Lower lobe of right lung (tissue), 2 donors: ENCODE measurements at regions not wholly inside any gene's neighbourhood (a gene's known extent, or its start where the extent isn't known, plus 50 kb on each side); places are given as distances from the start of the nearest gene placed in this dataset.

Experiments used
- ATAC-seq, 2 donors: fragments of 200-7000 bp; cut with Tn5 transposase; one replicate each; pipeline ENCODE4 v1.9.1; 2020 to 2022; ENCODE audit warnings: mild to moderate bottlenecking in 2 of 2, moderate library complexity in 2 of 2
- DNase-seq: peaks from one replicate; pipeline ENCODE4 v3.0.0-alpha.2; 2020
- H3K27ac ChIP-seq: fragments of 200-600 bp; one replicate; pipeline ENCODE4 v1.8.0; 2022
- H3K27me3 ChIP-seq: fragments of 200-600 bp; one replicate; pipeline ENCODE4 v1.8.0; 2022; ENCODE audit warnings: low read depth
- H3K36me3 ChIP-seq: fragments of 200-600 bp; one replicate; pipeline ENCODE4 v1.8.0; 2022; ENCODE audit warnings: mild to moderate bottlenecking
- H3K4me1 ChIP-seq: fragments of 200-600 bp; one replicate; pipeline ENCODE4 v1.8.0; 2022
- H3K4me3 ChIP-seq: fragments of 200-600 bp; one replicate; pipeline ENCODE4 v1.8.0; 2022; ENCODE audit warnings: mild to moderate bottlenecking
- H3K9me3 ChIP-seq: fragments of 200-600 bp; one replicate; pipeline ENCODE4 v1.8.0; 2022
- intact Hi-C: fragments of 100-400 bp; cut with DNase I; formaldehyde crosslinking; loops from one replicate; pipeline ENCODE4 v1.11.0; 2022
- TF ChIP-seq, protein P1 (sequence below): fragments of 200-600 bp; IDR thresholded peaks from one replicate; pipeline ENCODE4 v1.8.0; 2022; ENCODE audit warnings: antibody characterized with exemption, mild to moderate bottlenecking
- donor health status: DM: no; HTN: yes; CAD: no; lungs with severe emphysema.

GRCh38 chr10:111784946-111785465 is 398.6 kb downstream of the GPAM start:
- no peak overlapping the region for H3K27ac ChIP-seq
- no peaks in the 10 kb centered on the region for H3K36me3 ChIP-seq
- intact Hi-C loops: no loop called here
- no peaks in the 10 kb centered on the region for H3K9me3 ChIP-seq
- H3K4me3 ChIP-seq: no peak overlapping the region
- H3K4me1 ChIP-seq: no peaks in the 10 kb centered on the region
- H3K27me3 ChIP-seq: no peaks in the 10 kb centered on the region
- TF ChIP-seq, protein P1, sequence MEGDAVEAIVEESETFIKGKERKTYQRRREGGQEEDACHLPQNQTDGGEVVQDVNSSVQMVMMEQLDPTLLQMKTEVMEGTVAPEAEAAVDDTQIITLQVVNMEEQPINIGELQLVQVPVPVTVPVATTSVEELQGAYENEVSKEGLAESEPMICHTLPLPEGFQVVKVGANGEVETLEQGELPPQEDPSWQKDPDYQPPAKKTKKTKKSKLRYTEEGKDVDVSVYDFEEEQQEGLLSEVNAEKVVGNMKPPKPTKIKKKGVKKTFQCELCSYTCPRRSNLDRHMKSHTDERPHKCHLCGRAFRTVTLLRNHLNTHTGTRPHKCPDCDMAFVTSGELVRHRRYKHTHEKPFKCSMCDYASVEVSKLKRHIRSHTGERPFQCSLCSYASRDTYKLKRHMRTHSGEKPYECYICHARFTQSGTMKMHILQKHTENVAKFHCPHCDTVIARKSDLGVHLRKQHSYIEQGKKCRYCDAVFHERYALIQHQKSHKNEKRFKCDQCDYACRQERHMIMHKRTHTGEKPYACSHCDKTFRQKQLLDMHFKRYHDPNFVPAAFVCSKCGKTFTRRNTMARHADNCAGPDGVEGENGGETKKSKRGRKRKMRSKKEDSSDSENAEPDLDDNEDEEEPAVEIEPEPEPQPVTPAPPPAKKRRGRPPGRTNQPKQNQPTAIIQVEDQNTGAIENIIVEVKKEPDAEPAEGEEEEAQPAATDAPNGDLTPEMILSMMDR: no peak
- ATAC-seq (no peak), DNase-seq (no peak)

DNA sequence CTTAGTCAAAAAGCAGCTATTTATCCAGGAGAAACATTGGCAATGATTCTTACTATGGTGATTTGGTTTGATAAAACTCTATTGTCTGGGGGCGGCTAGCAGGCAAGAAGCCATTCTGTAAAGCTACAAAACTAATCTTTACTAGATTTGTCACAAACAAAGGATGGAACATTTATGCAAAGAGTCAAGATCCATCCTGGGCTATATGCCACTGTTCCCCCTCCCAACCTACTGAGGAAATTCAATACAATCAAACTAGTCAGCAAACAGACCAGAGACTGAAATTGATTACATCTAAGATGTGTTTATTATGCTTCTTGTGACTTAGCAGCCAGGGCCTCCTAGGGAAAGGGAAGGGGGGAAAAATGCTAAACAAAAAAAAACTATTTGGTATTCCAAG is 397.6 kb downstream of the GPAM start:
- intact Hi-C loops: no loop called here
- DNase-seq: no peak

GRCh38 chr10:111789821-111790220 is 393.7 kb downstream of the GPAM start:
- Histone ChIP-seq H3K4me1 (no peaks in the 10 kb centered on the region), H3K9me3 (no peaks in the 10 kb centered on the region), H3K27ac (no peak overlapping the region), H3K27me3 (no peaks in the 10 kb centered on the region), H3K36me3 (no peaks in the 10 kb centered on the region), H3K4me3 (no peak overlapping the region)
- DNase-seq (no peak), ATAC-seq (no peak)
- intact Hi-C loops: no loop called here
- TF ChIP-seq, protein P1: no peak

More for the DNA sequence above, 397.6 kb downstream of the GPAM start:
- Histone ChIP-seq H3K9me3 (no peaks in the 10 kb centered on the region), H3K4me1 (no peaks in the 10 kb centered on the region), H3K27ac (no peak overlapping the region), H3K27me3 (no peaks in the 10 kb centered on the region), H3K4me3 (no peak overlapping the region), H3K36me3 (no peaks in the 10 kb centered on the region)
- ATAC-seq: no peak
- TF ChIP-seq, protein P1: no peak

- Histone ChIP-seq H3K4me1 (no peaks in the 10 kb centered on the region), H3K9me3 (no peaks in the 10 kb centered on the region), H3K36me3 (no peaks in the 10 kb centered on the region), H3K4me3 (no peak overlapping the region), H3K27ac (no peak overlapping the region), H3K27me3 (no peaks in the 10 kb centered on the region)
- TF ChIP-seq, protein P1: no peak
- ATAC-seq: no peak
- DNase-seq: no peak
- intact Hi-C loops: no loop called here
Measured at GRCh38 chr10:111801841-111802240, 381.7 kb downstream of the GPAM start.

DNA sequence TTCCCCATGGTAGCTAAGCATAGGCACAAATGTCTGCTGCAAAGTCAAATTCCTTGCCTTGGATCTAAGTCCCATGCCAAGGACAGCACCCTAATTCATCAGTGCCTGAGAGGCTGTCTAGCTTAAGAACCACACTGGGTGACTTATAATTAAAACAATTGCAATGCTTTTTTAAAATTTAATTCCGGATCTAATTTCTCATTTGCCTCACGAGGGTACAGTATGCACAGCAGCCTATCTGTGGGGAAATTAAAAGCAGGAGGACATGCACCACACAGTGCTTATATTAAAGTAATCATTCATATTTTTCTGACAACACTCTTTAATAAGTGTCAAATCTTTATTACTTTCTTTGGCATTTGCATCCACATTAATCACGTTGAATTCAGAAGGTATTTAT is 378.8 kb downstream of the GPAM start:
- Histone ChIP-seq H3K27ac (no peak overlapping the region), H3K27me3 (no peaks in the 10 kb centered on the region), H3K4me1 (no peaks in the 10 kb centered on the region), H3K4me3 (no peak overlapping the region), H3K36me3 (no peaks in the 10 kb centered on the region), H3K9me3 (no peaks in the 10 kb centered on the region)
- ATAC-seq (no peak), DNase-seq (no peak)
- intact Hi-C loops: no loop called here
- TF ChIP-seq, protein P1: no peak

- no peaks in the 10 kb centered on the region for H3K36me3 ChIP-seq
- H3K4me3 ChIP-seq: no peak overlapping the region
- TF ChIP-seq, protein P1: no peak
- ATAC-seq: no peak
- no peak overlapping the region for H3K27ac ChIP-seq
- H3K27me3 ChIP-seq: peaks cover 3% of the 10 kb centered on the region
- no peaks in the 10 kb centered on the region for H3K9me3 ChIP-seq
- no peak for DNase-seq
- H3K4me1 ChIP-seq: no peaks in the 10 kb centered on the region
- intact Hi-C loops: no loop called here
Measured at GRCh38 chr10:111811517-111811916, 372.0 kb downstream of the GPAM start.
